K562 (cell line): ENCODE measurements at regions not wholly inside any gene's neighbourhood (a gene's known extent, or its start where the extent isn't known, plus 50 kb on each side); places are given as distances from the start of the nearest gene placed in this dataset.

Experiments
- ATAC-seq: fragments of 200-7000 bp; cut with Tn5 transposase; 3 replicates; pipeline ENCODE4 v1.9.1; 2020; ENCODE audit warnings: moderate library complexity
- BruUV-seq: library from RNA; stranded (reverse); fragments of 400-500 nt; replicated peaks from 2 replicates; lab custom pipeline; 2021; lab: Mats Ljungman, UMichigan
- CTCF ChIA-PET: fragments of 300-600 bp; formaldehyde crosslinking; extraction: SDS; loops from one replicate; lab custom pipeline; 2021; ENCODE audit warnings: low intra/inter-chr PET ratio; lab: Yijun Ruan, JAX
- POLR2A ChIA-PET: fragments of 300-600, 350-650 bp; sonication (Branson Sonifier 250); formaldehyde crosslinking; extraction: SDS; loops from one replicate; lab custom pipeline; 2021; ENCODE audit warnings: antibody characterized with exemption, inconsistent platforms; lab: Yijun Ruan, JAX
- DNase-seq, 4 experiments: peaks; one replicate each; pipeline versions ENCODE4 v3.0.0 to v3.0.0-alpha.2; 2011 to 2018; ENCODE audit warnings: low spot score in 3 of 4, mixed read lengths in 3 of 4; ENCODE audit errors: extremely low read depth in 1 of 4
- FAIRE-seq: peaks from 2 replicates; lab custom pipeline; 2011; peaks lifted over from hg19 to GRCh38; lab: Jason Lieb, UNC
- H2AFZ ChIP-seq: 2 replicates; pipeline ENCODE4 v1.6.0; 2011; ENCODE audit warnings: low read depth, low read length, control low read depth, inconsistent platforms
- H3K27ac ChIP-seq: fragments of 200-600 bp; 3 replicates; pipeline ENCODE4 v1.8.0; 2011; ENCODE audit warnings: low read depth, mild to moderate bottlenecking, control low read depth, inconsistent platforms, low read length, moderate library complexity, mixed read lengths; ENCODE audit errors: extremely low read depth
- H3K27me3 ChIP-seq, 2 experiments: fragments of 300-600 bp in 1 of 2; 2 replicates in 1 of 2; 3 replicates in 1 of 2; pipeline versions ENCODE4 v1.6.0 to v1.8.0; 2011; ENCODE audit warnings: inconsistent platforms in 2 of 2, low read length in 2 of 2, mild to moderate bottlenecking in 1 of 2, mixed read lengths in 1 of 2, moderate library complexity in 1 of 2; ENCODE audit not compliant: control insufficient read depth in 2 of 2, insufficient read depth in 2 of 2
- H3K36me3 ChIP-seq: fragments of 300-600 bp; 3 replicates; pipeline ENCODE4 v1.8.0; 2011; ENCODE audit warnings: mild to moderate bottlenecking, low read length, inconsistent platforms; ENCODE audit not compliant: control insufficient read depth, insufficient read depth
- H3K4me1 ChIP-seq, 2 experiments: fragments of 200-600 bp in 1 of 2; replicated peaks in 1 of 2; 2 replicates in 1 of 2; 3 replicates in 1 of 2; pipeline versions ENCODE4 v1.5.1 to v1.8.0; 2011; ENCODE audit warnings: inconsistent platforms in 2 of 2, low read length in 2 of 2, mild to moderate bottlenecking in 1 of 2, mixed read lengths in 1 of 2, moderate library complexity in 1 of 2; ENCODE audit not compliant: control insufficient read depth in 2 of 2, insufficient read depth in 2 of 2
- H3K4me2 ChIP-seq: 2 replicates; pipeline ENCODE4 v1.6.1; 2011; ENCODE audit warnings: low read length, control low read depth, inconsistent platforms, mixed read lengths; ENCODE audit not compliant: insufficient read depth
- H3K4me3 ChIP-seq: fragments of 200-600 bp; sonication (generic), shearing (Covaris generic); 2 replicates; pipeline ENCODE4 v1.5.1; 2016; ENCODE audit warnings: control low read depth, inconsistent platforms
- H3K79me2 ChIP-seq: fragments of 200-600 bp; 3 replicates; pipeline ENCODE4 v1.8.0; 2011; ENCODE audit warnings: low read length, inconsistent platforms; ENCODE audit not compliant: control insufficient read depth, insufficient read depth
- H3K9ac ChIP-seq, 2 experiments: 2 replicates each; pipeline versions ENCODE4 v1.6.0 to v1.6.1; 2011; ENCODE audit warnings: low read depth in 2 of 2, low read length in 2 of 2, control low read depth in 1 of 2, inconsistent platforms in 1 of 2, mild to moderate bottlenecking in 1 of 2, mixed read lengths in 1 of 2; ENCODE audit not compliant: insufficient read depth in 1 of 2
- H3K9me1 ChIP-seq: one replicate; pipeline ENCODE4 v1.6.0; 2011; ENCODE audit warnings: inconsistent platforms, mild to moderate bottlenecking, low read length, moderate library complexity; ENCODE audit not compliant: control insufficient read depth, insufficient read depth
- H3K9me3 ChIP-seq: replicated peaks from 2 replicates; pipeline ENCODE4 v1.5.1; 2011; ENCODE audit warnings: low read depth, low read length, inconsistent platforms; ENCODE audit not compliant: control insufficient read depth, insufficient read depth
- H4K20me1 ChIP-seq: replicated peaks from 2 replicates; pipeline ENCODE4 v1.6.1; 2011; ENCODE audit warnings: low read length, inconsistent platforms, mixed read lengths; ENCODE audit not compliant: control insufficient read depth, insufficient read depth
- ETV6 ChIP-seq, 3 experiments: fragments of 150-350 bp in 1 of 3; sonication (generic) in 1 of 3; formaldehyde crosslinking in 1 of 3; IDR thresholded peaks; 2 replicates each; pipeline versions ENCODE4 v1.6.1 to v1.8.0; 2014 to 2022; ENCODE audit warnings: borderline replicate concordance in 2 of 3, low read depth in 2 of 3, antibody characterized with exemption in 1 of 3, low read length in 1 of 3, mild to moderate bottlenecking in 1 of 3, missing genetic modification reagents in 1 of 3
- JUN ChIP-seq, 2 experiments: sonication (generic) in 1 of 2; formaldehyde crosslinking in 1 of 2; IDR thresholded peaks; 2 replicates each; pipeline versions ENCODE4 v1.6.1 to v1.8.0; 2012 to 2022; ENCODE audit warnings: borderline replicate concordance in 2 of 2, mild to moderate bottlenecking in 2 of 2, improper control_type of control experiment in 1 of 2, low read depth in 1 of 2, low read length in 1 of 2, missing genetic modification reagents in 1 of 2
- MTF1 ChIP-seq: fragments of 250-450 bp; sonication (Bioruptor Pico); IDR thresholded peaks from 2 replicates; pipeline ENCODE4 v1.9.0; 2021; ENCODE audit warnings: moderate library complexity, mild to moderate bottlenecking, inconsistent platforms, borderline replicate concordance
- POLR2B ChIP-seq: fragments of 450-650 bp; IDR thresholded peaks from 2 replicates; pipeline ENCODE4 v1.6.1; 2018; ENCODE audit warnings: low read depth; ENCODE audit not compliant: partially characterized antibody
- RFX5 ChIP-seq: IDR thresholded peaks from 2 replicates; pipeline ENCODE4 v1.6.1; 2011; ENCODE audit warnings: low read depth, mild to moderate bottlenecking, improper control_type of control experiment, low read length
- SAP30 ChIP-seq: fragments of 200-600 bp; sonication (generic); IDR thresholded peaks from 2 replicates; pipeline ENCODE4 v1.6.1; 2012; ENCODE audit warnings: borderline replicate concordance, low read depth, mild to moderate bottlenecking, moderate library complexity, low read length, control low read depth, inconsistent platforms; ENCODE audit not compliant: insufficient read depth, poor library complexity, severe bottlenecking
- SETDB1 ChIP-seq: IDR thresholded peaks from one replicate; pipeline ENCODE4 v1.6.1; 2012; ENCODE audit warnings: low read length, control low read depth, inconsistent platforms
- ZKSCAN1 ChIP-seq: fragments of 150-350 bp; IDR thresholded peaks from 2 replicates; pipeline ENCODE4 v1.6.1; 2016; ENCODE audit warnings: low read depth, low read length
- ZNF134 ChIP-seq: fragments of 250-450 bp; sonication (Bioruptor Pico); conservative IDR thresholded peaks from 2 replicates; pipeline ENCODE4 v1.4.0; 2020
- ZNF316 ChIP-seq: fragments of 450-650 bp; IDR thresholded peaks from 2 replicates; pipeline ENCODE4 v1.6.1; 2016
- WGBS: fragments of 100-300 bp; shearing (Covaris generic); methylation state at CpG from one replicate; pipeline ENCODE4 v1.1.6; 2016; ENCODE audit warnings: low coverage, mixed read lengths; ENCODE audit not compliant: insufficient coverage; ENCODE audit errors: missing lambda C conversion rate; 5-methylcytosine and 5-hydroxymethylcytosine counted together
- in situ Hi-C: fragments of 300-500 bp; cut with MboI; formaldehyde crosslinking; loops from 4 replicates; pipeline ENCODE4 v1.15.0; 2018; ENCODE audit warnings: inconsistent platforms, mixed read lengths
- intact Hi-C: fragments of 100-400 bp; cut with micrococcal nuclease; formaldehyde crosslinking; loops from 2 replicates; pipeline ENCODE4 v1.14.2; 2022
- TF ChIP-seq, protein P1 (sequence below): sonication (generic); formaldehyde crosslinking; IDR thresholded peaks from 2 replicates; pipeline ENCODE4 v1.8.0; 2022; ENCODE audit warnings: mild to moderate bottlenecking, missing genetic modification reagents, borderline replicate concordance
- TF ChIP-seq, protein P2 (sequence below): fragments of 250-450 bp; sonication (Bioruptor Pico); IDR thresholded peaks from 2 replicates; pipeline ENCODE4 v1.8.0; 2022; ENCODE audit warnings: inconsistent platforms, mild to moderate bottlenecking, moderate library complexity, borderline replicate concordance

DNA sequence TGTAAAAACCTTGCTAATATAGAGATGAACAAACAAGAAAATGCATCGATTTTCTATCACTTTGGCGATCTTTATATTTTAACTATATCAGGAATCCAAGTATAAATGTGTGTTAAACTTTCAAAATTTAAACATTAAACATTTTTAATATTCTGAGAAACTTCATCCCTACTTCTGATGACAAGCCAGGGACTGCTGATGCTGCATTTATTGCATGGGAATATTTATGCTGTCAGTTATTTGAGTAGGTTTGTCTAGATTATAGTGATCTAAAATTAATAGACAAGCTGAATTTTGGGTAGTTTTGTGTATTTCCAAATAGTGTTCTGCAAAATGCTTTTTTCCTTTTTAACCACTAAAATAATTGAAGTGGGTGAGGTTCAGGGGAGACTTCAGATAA lies 175.3 kb downstream of the LEPR start:
- ChIA-PET POLR2A (no interaction called here), CTCF (no interaction called here)
- intact Hi-C loops (no loop called here), in situ Hi-C loops (no loop called here)
- peak; percentile 74; the same call in 1 of the 2 replicates for TF ChIP-seq ZNF316
- no peak for TF ChIP-seq RFX5
- Histone ChIP-seq H3K4me1 (no peaks in the 10 kb centered on the region), H3K27ac (no peak overlapping the region), H3K9me1 (no peaks in the 10 kb centered on the region), H3K4me3 (no peak overlapping the region), H3K27me3 (no peaks in the 10 kb centered on the region), H3K79me2 (no peaks in the 10 kb centered on the region), H3K9ac (no peak overlapping the region), H3K4me2 (no peak overlapping the region), H3K36me3 (peaks cover 66% of the 10 kb centered on the region), H3K9me3 (no peaks in the 10 kb centered on the region), H4K20me1 (no peaks in the 10 kb centered on the region), H2AFZ (no peak overlapping the region)
- FAIRE-seq (no peak), ATAC-seq (no peak), DNase-seq (no peak)
- no TSS peak for BruUV-seq
- 94% methylated on average over 2 of the region's 2 CpGs for whole genome bisulfite sequencing

DNA sequence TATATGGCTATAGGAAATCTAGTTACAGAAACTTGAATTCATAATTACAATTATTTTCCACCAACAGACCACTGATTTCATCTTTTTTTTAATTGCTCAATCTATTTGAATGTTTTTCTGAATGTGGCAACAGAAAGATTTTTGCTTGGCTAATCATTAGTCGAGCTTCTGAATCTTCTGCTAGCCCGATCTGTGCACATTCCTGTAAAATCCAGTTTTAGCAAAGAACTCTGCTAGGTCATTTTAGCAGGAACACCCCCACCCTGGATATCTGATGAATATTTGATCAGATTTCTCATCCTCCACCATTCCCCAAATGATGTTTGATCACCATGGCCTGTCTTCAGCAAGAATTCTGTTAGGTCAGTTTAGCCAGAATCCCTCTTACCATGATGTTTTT lies 176.3 kb downstream of the LEPR start:
- Histone ChIP-seq H4K20me1 (no peaks in the 10 kb centered on the region), H3K79me2 (no peaks in the 10 kb centered on the region; the same call in 2 of the 3 replicates), H3K9me1 (no peaks in the 10 kb centered on the region), H3K36me3 (peaks cover 73% of the 10 kb centered on the region), H3K27ac (no peak overlapping the region), H3K9ac (no peak overlapping the region), H3K4me3 (no peak overlapping the region), H3K27me3 (no peaks in the 10 kb centered on the region), H3K4me1 (no peaks in the 10 kb centered on the region), H3K9me3 (no peaks in the 10 kb centered on the region), H2AFZ (no peak overlapping the region), H3K4me2 (no peak overlapping the region)
- BruUV-seq, result no TSS peak
- WGBS, result 96% methylated on average over 2 of the region's 2 CpGs
- CTCF ChIA-PET, result no interaction called here
- POLR2A ChIA-PET, result interaction anchor here (1.2 kb wide), 1 partner anchor 19 kb away, joined by 3 read pairs; no protein-coding TSS in a partner anchor
- DNase-seq (no peak), FAIRE-seq (no peak), ATAC-seq (no peak)
- intact Hi-C loops, result no loop called here
- in situ Hi-C loops, result no loop called here
- no peak for TF ChIP-seq POLR2B
- TF ChIP-seq ZKSCAN1, result no peak
- TF ChIP-seq MTF1, result no peak
- TF ChIP-seq ETV6 (IDR thresholded peaks at IDR 0.05; ENCODE audit: borderline replicate concordance in 1 of 2, low read depth in 2 of 2, low read length in 1 of 2), result no peak
- no peak for TF ChIP-seq ETV6 (CRISPR knock-in tag; IDR thresholded peaks at IDR 0.05; ENCODE audit: borderline replicate concordance)
- TF ChIP-seq, protein P1, sequence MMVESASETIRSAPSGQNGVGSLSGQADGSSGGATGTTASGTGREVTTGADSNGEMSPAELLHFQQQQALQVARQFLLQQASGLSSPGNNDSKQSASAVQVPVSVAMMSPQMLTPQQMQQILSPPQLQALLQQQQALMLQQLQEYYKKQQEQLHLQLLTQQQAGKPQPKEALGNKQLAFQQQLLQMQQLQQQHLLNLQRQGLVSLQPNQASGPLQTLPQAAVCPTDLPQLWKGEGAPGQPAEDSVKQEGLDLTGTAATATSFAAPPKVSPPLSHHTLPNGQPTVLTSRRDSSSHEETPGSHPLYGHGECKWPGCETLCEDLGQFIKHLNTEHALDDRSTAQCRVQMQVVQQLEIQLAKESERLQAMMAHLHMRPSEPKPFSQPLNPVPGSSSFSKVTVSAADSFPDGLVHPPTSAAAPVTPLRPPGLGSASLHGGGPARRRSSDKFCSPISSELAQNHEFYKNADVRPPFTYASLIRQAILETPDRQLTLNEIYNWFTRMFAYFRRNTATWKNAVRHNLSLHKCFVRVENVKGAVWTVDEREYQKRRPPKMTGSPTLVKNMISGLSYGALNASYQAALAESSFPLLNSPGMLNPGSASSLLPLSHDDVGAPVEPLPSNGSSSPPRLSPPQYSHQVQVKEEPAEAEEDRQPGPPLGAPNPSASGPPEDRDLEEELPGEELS (CRISPR knock-in tag), result no peak
- no peak for TF ChIP-seq SETDB1
- no peak for TF ChIP-seq SAP30
- no peak for TF ChIP-seq ZNF134 (CRISPR knock-in tag)
- TF ChIP-seq, protein P2, sequence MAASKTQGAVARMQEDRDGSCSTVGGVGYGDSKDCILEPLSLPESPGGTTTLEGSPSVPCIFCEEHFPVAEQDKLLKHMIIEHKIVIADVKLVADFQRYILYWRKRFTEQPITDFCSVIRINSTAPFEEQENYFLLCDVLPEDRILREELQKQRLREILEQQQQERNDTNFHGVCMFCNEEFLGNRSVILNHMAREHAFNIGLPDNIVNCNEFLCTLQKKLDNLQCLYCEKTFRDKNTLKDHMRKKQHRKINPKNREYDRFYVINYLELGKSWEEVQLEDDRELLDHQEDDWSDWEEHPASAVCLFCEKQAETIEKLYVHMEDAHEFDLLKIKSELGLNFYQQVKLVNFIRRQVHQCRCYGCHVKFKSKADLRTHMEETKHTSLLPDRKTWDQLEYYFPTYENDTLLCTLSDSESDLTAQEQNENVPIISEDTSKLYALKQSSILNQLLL (CRISPR knock-in tag), result no peak
- no peak for TF ChIP-seq JUN (IDR thresholded peaks at IDR 0.05; ENCODE audit: borderline replicate concordance, low read depth, low read length)
- TF ChIP-seq JUN (CRISPR knock-in tag; IDR thresholded peaks at IDR 0.05; ENCODE audit: borderline replicate concordance), result no peak
